Brain microvascular endothelial cell (primary cell): ENCODE measurements at regions not wholly inside any gene's neighbourhood (a gene's known extent, or its start where the extent isn't known, plus 50 kb on each side); places are given as distances from the start of the nearest gene placed in this dataset.

Experiments used
- DNase-seq: peaks from one replicate; pipeline ENCODE4 v3.0.0-alpha.2; 2020
- H3K27ac ChIP-seq: fragments of 250-450 bp; sonication (Bioruptor Pico); 2 replicates; pipeline ENCODE4 v1.5.1; 2020; ENCODE audit warnings: mild to moderate bottlenecking, moderate library complexity
- H3K27me3 ChIP-seq: fragments of 250-450 bp; sonication (Bioruptor Pico); replicated peaks from 2 replicates; pipeline ENCODE4 v1.5.1; 2020; ENCODE audit warnings: mild to moderate bottlenecking
- H3K36me3 ChIP-seq: fragments of 250-450 bp; sonication (Bioruptor Pico); replicated peaks from 2 replicates; pipeline ENCODE4 v1.5.1; 2020; ENCODE audit warnings: mild to moderate bottlenecking
- H3K4me3 ChIP-seq: 2 replicates; pipeline ENCODE4 v1.5.1; 2011; ENCODE audit warnings: low read depth, mild to moderate bottlenecking, control low read depth, low read length, moderate library complexity
- CTCF ChIP-seq: IDR thresholded peaks from 2 replicates; pipeline ENCODE4 v1.5.1; 2011; ENCODE audit warnings: low read depth, mild to moderate bottlenecking, moderate library complexity, low read length, control low read depth, inconsistent platforms; ENCODE audit errors: missing control alignments
- in situ Hi-C: cut with HindIII; loops from 2 replicates; pipeline ENCODE4 v1.10.0; 2017; ENCODE audit warnings: low sequenced_read_pairs, low pct_ligation_motif_present

GRCh38 chr22:48753752-48754517 is 1073.7 kb downstream of the BRD1 start:
- no peak for TF ChIP-seq CTCF
- no peaks in the 10 kb centered on the region for H3K27me3 ChIP-seq
- no peak overlapping the region for H3K4me3 ChIP-seq
- H3K27ac ChIP-seq = no peak overlapping the region
- no peaks in the 10 kb centered on the region for H3K36me3 ChIP-seq
- in situ Hi-C loops = no loop called here
- no peak for DNase-seq

GRCh38 chr22:48753381-48753730 is 1074.3 kb downstream of the BRD1 start:
- no peak for DNase-seq
- no peak for TF ChIP-seq CTCF
- H3K4me3 ChIP-seq = no peak overlapping the region
- no peaks in the 10 kb centered on the region for H3K36me3 ChIP-seq
- no peak overlapping the region for H3K27ac ChIP-seq
- H3K27me3 ChIP-seq = no peaks in the 10 kb centered on the region
- in situ Hi-C loops = no loop called here

GRCh38 chr22:48752451-48753380 is 1075.0 kb downstream of the BRD1 start:
- H3K4me3 ChIP-seq = no peak overlapping the region
- TF ChIP-seq CTCF = no peak
- DNase-seq = no peak

GRCh38 chr22:48751539-48752437 is 1075.9 kb downstream of the BRD1 start:
- in situ Hi-C loops = no loop called here
- no peak for TF ChIP-seq CTCF
- H3K27me3 ChIP-seq = no peaks in the 10 kb centered on the region
- no peak overlapping the region for H3K4me3 ChIP-seq
- no peak for DNase-seq
- no peak overlapping the region for H3K27ac ChIP-seq
- no peaks in the 10 kb centered on the region for H3K36me3 ChIP-seq

More at GRCh38 chr22:48752451-48753380, 1075.0 kb downstream of the BRD1 start:
- Histone ChIP-seq H3K36me3 (no peaks in the 10 kb centered on the region), H3K27ac (no peak overlapping the region), H3K27me3 (no peaks in the 10 kb centered on the region)
- in situ Hi-C loops = no loop called here

- DNase-seq = no peak
- H3K27ac ChIP-seq = no peak overlapping the region
- H3K27me3 ChIP-seq = no peaks in the 10 kb centered on the region
- no peaks in the 10 kb centered on the region for H3K36me3 ChIP-seq
- H3K4me3 ChIP-seq = no peak overlapping the region
- TF ChIP-seq CTCF = no peak
- in situ Hi-C loops = no loop called here
Measured at GRCh38 chr22:48750826-48751440, 1076.7 kb downstream of the BRD1 start.
